ENCODE measurements at regions not wholly inside any gene's neighbourhood (a gene's known extent, or its start where the extent isn't known, plus 50 kb on each side); places are given as distances from the start of the nearest gene placed in this dataset.

- no peak for TF ChIP-seq POLR2A (IDR thresholded peaks at IDR 0.05)
- no peak for TF ChIP-seq POLR2AphosphoS5 (IDR thresholded peaks at IDR 0.05; ENCODE audit: insufficient read depth in 1 of 2, low read depth in 1 of 2)
- TF ChIP-seq CTCF (IDR thresholded peaks at IDR 0.05) = no peak
- no peaks in the 10 kb centered on the region for H3K36me3 ChIP-seq
- H3K27ac ChIP-seq = no peak overlapping the region
- H3K27me3 ChIP-seq = no peaks in the 10 kb centered on the region
- H3K4me1 ChIP-seq = no peaks in the 10 kb centered on the region
- H3K4me3 ChIP-seq = no peak overlapping the region
- no peak for DNase-seq (ENCODE audit: extremely low spot score in 2 of 2)
- intact Hi-C loops (cut with DNase I) = no loop called here
- no peaks in the 10 kb centered on the region for H3K9me3 ChIP-seq
Observed at GRCh38 chr6:40265615-40266014, 321.5 kb downstream of the LRFN2 start.

GRCh38 chr6:40263970-40264369 is 323.2 kb downstream of the LRFN2 start:
- intact Hi-C loops (cut with DNase I) = no loop called here
- no peaks in the 10 kb centered on the region for H3K36me3 ChIP-seq
- no peak for TF ChIP-seq POLR2AphosphoS5 (IDR thresholded peaks at IDR 0.05; ENCODE audit: insufficient read depth in 1 of 2, low read depth in 1 of 2)
- no peak for TF ChIP-seq POLR2A (IDR thresholded peaks at IDR 0.05)
- TF ChIP-seq CTCF (IDR thresholded peaks at IDR 0.05) = no peak
- no peaks in the 10 kb centered on the region for H3K9me3 ChIP-seq
- H3K27me3 ChIP-seq = no peaks in the 10 kb centered on the region
- no peaks in the 10 kb centered on the region for H3K4me1 ChIP-seq
- H3K27ac ChIP-seq = no peak overlapping the region
- no peak overlapping the region for H3K4me3 ChIP-seq
- DNase-seq (ENCODE audit: extremely low spot score in 2 of 2) = no peak

GRCh38 chr6:40262363-40262762 is 324.8 kb downstream of the LRFN2 start:
- no peaks in the 10 kb centered on the region for H3K36me3 ChIP-seq
- TF ChIP-seq CTCF (IDR thresholded peaks at IDR 0.05) (no peak), POLR2AphosphoS5 (IDR thresholded peaks at IDR 0.05; ENCODE audit: insufficient read depth in 1 of 2, low read depth in 1 of 2) (no peak), POLR2A (IDR thresholded peaks at IDR 0.05) (no peak)
- H3K9me3 ChIP-seq = no peaks in the 10 kb centered on the region
- intact Hi-C loops (cut with DNase I) = no loop called here
- no peak overlapping the region for H3K27ac ChIP-seq
- no peaks in the 10 kb centered on the region for H3K27me3 ChIP-seq
- no peaks in the 10 kb centered on the region for H3K4me1 ChIP-seq
- DNase-seq (ENCODE audit: extremely low spot score in 2 of 2) = no peak
- no peak overlapping the region for H3K4me3 ChIP-seq

GRCh38 chr6:40258531-40258930 is 324.3 kb upstream of the MOCS1 start:
- Histone ChIP-seq H3K4me1 (no peaks in the 10 kb centered on the region), H3K4me3 (no peak overlapping the region), H3K27me3 (no peaks in the 10 kb centered on the region), H3K27ac (no peak overlapping the region), H3K36me3 (no peaks in the 10 kb centered on the region), H3K9me3 (no peaks in the 10 kb centered on the region)
- TF ChIP-seq POLR2A (IDR thresholded peaks at IDR 0.05) (no peak), POLR2AphosphoS5 (IDR thresholded peaks at IDR 0.05; ENCODE audit: insufficient read depth in 1 of 2, low read depth in 1 of 2) (no peak), CTCF (IDR thresholded peaks at IDR 0.05) (no peak)
- intact Hi-C loops (cut with DNase I) = no loop called here
- no peak for DNase-seq (ENCODE audit: extremely low spot score in 2 of 2)

GRCh38 chr6:40256831-40257230 is 322.6 kb upstream of the MOCS1 start:
- intact Hi-C loops (cut with DNase I) = no loop called here
- Histone ChIP-seq H3K36me3 (no peaks in the 10 kb centered on the region), H3K4me1 (no peaks in the 10 kb centered on the region), H3K9me3 (no peaks in the 10 kb centered on the region), H3K27me3 (no peaks in the 10 kb centered on the region), H3K4me3 (no peak overlapping the region), H3K27ac (no peak overlapping the region)
- TF ChIP-seq POLR2AphosphoS5 (IDR thresholded peaks at IDR 0.05; ENCODE audit: insufficient read depth in 1 of 2, low read depth in 1 of 2) (no peak), CTCF (IDR thresholded peaks at IDR 0.05) (no peak), POLR2A (IDR thresholded peaks at IDR 0.05) (no peak)
- DNase-seq (ENCODE audit: extremely low spot score in 2 of 2) = no peak
